K562 (cell line): ENCODE measurements at regions not wholly inside any gene's neighbourhood (a gene's known extent, or its start where the extent isn't known, plus 50 kb on each side); places are given as distances from the start of the nearest gene placed in this dataset.

Experiments used
- ATAC-seq: fragments of 200-7000 bp; cut with Tn5 transposase; 3 replicates; pipeline ENCODE4 v1.9.1; 2020; ENCODE audit warnings: moderate library complexity
- BruUV-seq: library from RNA; stranded (reverse); fragments of 400-500 nt; replicated peaks from 2 replicates; lab custom pipeline; 2021; lab: Mats Ljungman, UMichigan
- CTCF ChIA-PET: fragments of 300-600 bp; formaldehyde crosslinking; extraction: SDS; loops from one replicate; lab custom pipeline; 2021; ENCODE audit warnings: low intra/inter-chr PET ratio; lab: Yijun Ruan, JAX
- POLR2A ChIA-PET: fragments of 300-600, 350-650 bp; sonication (Branson Sonifier 250); formaldehyde crosslinking; extraction: SDS; loops from one replicate; lab custom pipeline; 2021; ENCODE audit warnings: antibody characterized with exemption, inconsistent platforms; lab: Yijun Ruan, JAX
- DNase-seq, 4 experiments: peaks; one replicate each; pipeline versions ENCODE4 v3.0.0 to v3.0.0-alpha.2; 2011 to 2018; ENCODE audit warnings: low spot score in 3 of 4, mixed read lengths in 3 of 4; ENCODE audit errors: extremely low read depth in 1 of 4
- FAIRE-seq: peaks from 2 replicates; lab custom pipeline; 2011; peaks lifted over from hg19 to GRCh38; lab: Jason Lieb, UNC
- H2AFZ ChIP-seq: 2 replicates; pipeline ENCODE4 v1.6.0; 2011; ENCODE audit warnings: low read depth, low read length, control low read depth, inconsistent platforms
- H3K27ac ChIP-seq: fragments of 200-600 bp; 3 replicates; pipeline ENCODE4 v1.8.0; 2011; ENCODE audit warnings: low read depth, mild to moderate bottlenecking, control low read depth, inconsistent platforms, low read length, moderate library complexity, mixed read lengths; ENCODE audit errors: extremely low read depth
- H3K27me3 ChIP-seq, 2 experiments: fragments of 300-600 bp in 1 of 2; 2 replicates in 1 of 2; 3 replicates in 1 of 2; pipeline versions ENCODE4 v1.6.0 to v1.8.0; 2011; ENCODE audit warnings: inconsistent platforms in 2 of 2, low read length in 2 of 2, mild to moderate bottlenecking in 1 of 2, mixed read lengths in 1 of 2, moderate library complexity in 1 of 2; ENCODE audit not compliant: control insufficient read depth in 2 of 2, insufficient read depth in 2 of 2
- H3K36me3 ChIP-seq: fragments of 300-600 bp; 3 replicates; pipeline ENCODE4 v1.8.0; 2011; ENCODE audit warnings: mild to moderate bottlenecking, low read length, inconsistent platforms; ENCODE audit not compliant: control insufficient read depth, insufficient read depth
- H3K4me1 ChIP-seq, 2 experiments: fragments of 200-600 bp in 1 of 2; replicated peaks in 1 of 2; 2 replicates in 1 of 2; 3 replicates in 1 of 2; pipeline versions ENCODE4 v1.5.1 to v1.8.0; 2011; ENCODE audit warnings: inconsistent platforms in 2 of 2, low read length in 2 of 2, mild to moderate bottlenecking in 1 of 2, mixed read lengths in 1 of 2, moderate library complexity in 1 of 2; ENCODE audit not compliant: control insufficient read depth in 2 of 2, insufficient read depth in 2 of 2
- H3K4me2 ChIP-seq: 2 replicates; pipeline ENCODE4 v1.6.1; 2011; ENCODE audit warnings: low read length, control low read depth, inconsistent platforms, mixed read lengths; ENCODE audit not compliant: insufficient read depth
- H3K4me3 ChIP-seq: fragments of 200-600 bp; sonication (generic), shearing (Covaris generic); 2 replicates; pipeline ENCODE4 v1.5.1; 2016; ENCODE audit warnings: control low read depth, inconsistent platforms
- H3K79me2 ChIP-seq: fragments of 200-600 bp; 3 replicates; pipeline ENCODE4 v1.8.0; 2011; ENCODE audit warnings: low read length, inconsistent platforms; ENCODE audit not compliant: control insufficient read depth, insufficient read depth
- H3K9ac ChIP-seq, 2 experiments: 2 replicates each; pipeline versions ENCODE4 v1.6.0 to v1.6.1; 2011; ENCODE audit warnings: low read depth in 2 of 2, low read length in 2 of 2, control low read depth in 1 of 2, inconsistent platforms in 1 of 2, mild to moderate bottlenecking in 1 of 2, mixed read lengths in 1 of 2; ENCODE audit not compliant: insufficient read depth in 1 of 2
- H3K9me1 ChIP-seq: one replicate; pipeline ENCODE4 v1.6.0; 2011; ENCODE audit warnings: inconsistent platforms, mild to moderate bottlenecking, low read length, moderate library complexity; ENCODE audit not compliant: control insufficient read depth, insufficient read depth
- H3K9me3 ChIP-seq: replicated peaks from 2 replicates; pipeline ENCODE4 v1.5.1; 2011; ENCODE audit warnings: low read depth, low read length, inconsistent platforms; ENCODE audit not compliant: control insufficient read depth, insufficient read depth
- H4K20me1 ChIP-seq: replicated peaks from 2 replicates; pipeline ENCODE4 v1.6.1; 2011; ENCODE audit warnings: low read length, inconsistent platforms, mixed read lengths; ENCODE audit not compliant: control insufficient read depth, insufficient read depth
- ATF1 ChIP-seq, 2 experiments: fragments of 450-650 bp in 1 of 2; IDR thresholded peaks; 2 replicates each; pipeline ENCODE4 v1.6.1; 2016; ENCODE audit warnings: missing compliant biosample characterization in 1 of 2, missing genetic modification characterization in 1 of 2
- CAMTA2 ChIP-seq: fragments of 250-450 bp; sonication (Bioruptor Pico); conservative IDR thresholded peaks from 2 replicates; pipeline ENCODE4 v1.5.1; 2022
- CHD2 ChIP-seq: IDR thresholded peaks from 2 replicates; pipeline ENCODE4 v1.6.1; 2011; ENCODE audit warnings: low read depth, low read length
- DMBX1 ChIP-seq: fragments of 250-450 bp; sonication (Bioruptor Pico); IDR thresholded peaks from 2 replicates; pipeline ENCODE4 v1.8.0; 2022; ENCODE audit warnings: inconsistent platforms, mild to moderate bottlenecking, moderate library complexity, borderline replicate concordance
- HMG20B ChIP-seq: fragments of 250-450 bp; sonication (Bioruptor Pico); IDR thresholded peaks from 2 replicates; pipeline ENCODE4 v1.5.0; 2021; ENCODE audit warnings: mild to moderate bottlenecking
- MCM3 ChIP-seq: fragments of 450-650 bp; IDR thresholded peaks from 2 replicates; pipeline ENCODE4 v1.6.1; 2016
- RBM39 ChIP-seq: fragments of 200-400 bp; formaldehyde crosslinking; optimal IDR thresholded peaks from 2 replicates; pipeline ENCODE3; 2018; ENCODE audit warnings: low read depth, low read length
- SAFB ChIP-seq: fragments of 200-400 bp; formaldehyde crosslinking; IDR thresholded peaks from 2 replicates; pipeline ENCODE4 v1.6.1; 2017; ENCODE audit warnings: low read depth, low read length, borderline replicate concordance
- SIN3A ChIP-seq, 2 experiments: fragments of 150-350 bp in 1 of 2; IDR thresholded peaks; 2 replicates each; pipeline ENCODE4 v1.6.1; 2011 to 2016; ENCODE audit warnings: borderline replicate concordance in 2 of 2, low read depth in 2 of 2, low read length in 2 of 2, mild to moderate bottlenecking in 2 of 2, moderate library complexity in 2 of 2; ENCODE audit not compliant: control insufficient read depth in 1 of 2
- TAF9B ChIP-seq: fragments of 450-650 bp; IDR thresholded peaks from 2 replicates; pipeline ENCODE4 v1.6.1; 2018; ENCODE audit warnings: mild to moderate bottlenecking; ENCODE audit not compliant: partially characterized antibody
- ZNF696 ChIP-seq: fragments of 250-450 bp; sonication (Bioruptor Pico); conservative IDR thresholded peaks from 2 replicates; pipeline ENCODE4 v1.4.0; 2020; ENCODE audit warnings: mild to moderate bottlenecking, moderate library complexity
- WGBS: fragments of 100-300 bp; shearing (Covaris generic); methylation state at CpG from one replicate; pipeline ENCODE4 v1.1.6; 2016; ENCODE audit warnings: low coverage, mixed read lengths; ENCODE audit not compliant: insufficient coverage; ENCODE audit errors: missing lambda C conversion rate; 5-methylcytosine and 5-hydroxymethylcytosine counted together
- in situ Hi-C: fragments of 300-500 bp; cut with MboI; formaldehyde crosslinking; loops from 4 replicates; pipeline ENCODE4 v1.15.0; 2018; ENCODE audit warnings: inconsistent platforms, mixed read lengths
- intact Hi-C: fragments of 100-400 bp; cut with micrococcal nuclease; formaldehyde crosslinking; loops from 2 replicates; pipeline ENCODE4 v1.14.2; 2022
- TF ChIP-seq, protein P1 (sequence below): fragments of 250-450 bp; sonication (Bioruptor Pico); IDR thresholded peaks from 2 replicates; pipeline ENCODE4 v1.5.0; 2020; ENCODE audit warnings: mild to moderate bottlenecking

DNA sequence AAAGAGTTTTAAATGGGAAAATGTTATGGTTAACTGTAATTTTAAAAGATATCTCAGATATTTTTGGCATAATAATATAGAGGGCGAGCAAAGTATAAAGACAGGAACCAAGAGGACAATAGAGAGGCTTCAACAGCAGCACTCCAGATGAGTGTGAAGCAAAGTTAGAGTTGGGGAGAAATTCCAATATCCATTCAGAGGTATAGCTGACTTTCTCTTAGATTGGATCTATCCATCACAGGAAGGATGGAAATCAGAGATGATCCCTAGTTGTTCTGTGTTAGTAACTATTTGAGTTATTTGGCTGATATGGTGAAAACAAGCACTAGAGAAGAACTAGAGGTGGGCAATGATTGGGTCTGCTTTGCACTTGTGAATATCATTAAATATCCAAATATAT, 786.0 kb upstream of the KLHL1 start (continued):
- TF ChIP-seq ZNF696 (no peak), SAFB (no peak), DMBX1 (no peak)
- TF ChIP-seq, all 486 proteins: peak for 0

DNA sequence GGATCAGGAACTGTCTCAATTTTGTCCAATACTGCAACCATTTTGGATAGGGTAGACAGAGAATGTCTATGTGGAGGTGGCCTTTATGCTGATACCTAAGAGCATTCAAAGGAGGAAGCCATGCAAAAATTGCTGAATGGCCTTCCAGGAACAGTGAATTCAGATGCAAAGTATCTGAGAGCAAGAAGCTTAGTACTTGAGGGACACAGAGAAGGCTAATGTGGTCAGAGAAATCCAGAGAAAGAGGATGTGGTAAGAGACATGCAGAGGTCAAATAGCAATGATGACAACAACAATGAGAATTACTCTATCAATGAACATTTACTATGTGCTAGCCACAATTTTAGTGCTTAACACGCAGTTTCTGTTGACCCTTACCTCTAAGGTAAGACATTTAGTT, 785.6 kb upstream of the KLHL1 start:
- Histone ChIP-seq H3K9me1 (no peaks in the 10 kb centered on the region), H3K4me2 (no peak overlapping the region), H3K9ac (no peak overlapping the region), H3K36me3 (no peaks in the 10 kb centered on the region), H3K27ac (no peak overlapping the region), H2AFZ (no peak overlapping the region), H4K20me1 (no peaks in the 10 kb centered on the region), H3K9me3 (no peaks in the 10 kb centered on the region), H3K79me2 (no peaks in the 10 kb centered on the region), H3K4me3 (no peak overlapping the region), H3K27me3 (no peaks in the 10 kb centered on the region), H3K4me1 (no peaks in the 10 kb centered on the region)
- no peak for TF ChIP-seq CHD2
- intact Hi-C loops (no loop called here), in situ Hi-C loops (no loop called here)
- ChIA-PET CTCF (no interaction called here), POLR2A (no interaction called here)
- FAIRE-seq (no peak), DNase-seq (no peak), ATAC-seq (no peak)
- 0% methylated on average over 1 of the region's 1 CpG for WGBS
- no TSS peak for BruUV-seq

DNA sequence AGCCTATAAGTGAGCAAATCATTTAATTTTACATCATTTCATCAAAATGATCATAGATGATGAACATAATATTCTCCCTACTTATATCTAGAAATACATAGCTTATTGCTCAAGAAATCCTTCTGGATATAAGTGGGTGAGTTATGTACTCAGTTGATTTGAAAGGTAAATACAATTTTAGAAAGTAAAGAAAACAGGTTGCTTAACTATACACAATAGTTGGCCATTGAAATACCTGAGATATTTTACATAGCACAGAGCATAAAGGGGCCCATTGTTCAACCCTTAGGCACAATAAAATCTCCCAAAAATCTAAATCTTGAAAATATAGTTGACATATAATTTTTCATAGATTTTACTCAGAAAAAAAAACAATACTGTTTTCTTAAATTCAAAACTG, 782.0 kb upstream of the KLHL1 start:
- H3K9me3 ChIP-seq: no peaks in the 10 kb centered on the region
- no peak for ATAC-seq
- no peaks in the 10 kb centered on the region for H3K27me3 ChIP-seq
- no peak overlapping the region for H2AFZ ChIP-seq
- no peak overlapping the region for H3K4me3 ChIP-seq
- POLR2A ChIA-PET: no interaction called here
- no peaks in the 10 kb centered on the region for H3K36me3 ChIP-seq
- no peaks in the 10 kb centered on the region for H3K4me1 ChIP-seq
- H3K9ac ChIP-seq: no peak overlapping the region
- no peak overlapping the region for H3K4me2 ChIP-seq
- FAIRE-seq: no peak
- CTCF ChIA-PET: no interaction called here
- no peaks in the 10 kb centered on the region for H3K9me1 ChIP-seq
- no peaks in the 10 kb centered on the region for H3K79me2 ChIP-seq
- BruUV-seq: no TSS peak
- in situ Hi-C loops: no loop called here
- no peak overlapping the region for H3K27ac ChIP-seq
- intact Hi-C loops: no loop called here
- no peaks in the 10 kb centered on the region for H4K20me1 ChIP-seq
- no peak for DNase-seq
- TF ChIP-seq TAF9B (no peak), ATF1 (CRISPR knock-in tag; IDR thresholded peaks at IDR 0.05) (no peak), ATF1 (tag; IDR thresholded peaks at IDR 0.05) (no peak), CAMTA2 (CRISPR knock-in tag) (no peak), HMG20B (CRISPR knock-in tag) (no peak), MCM3 (no peak), RBM39 (no peak), SIN3A (IDR thresholded peaks at IDR 0.05; ENCODE audit: borderline replicate concordance in 2 of 2, control insufficient read depth in 1 of 2, low read depth in 2 of 2, low read length in 2 of 2) (no peak)
- TF ChIP-seq, protein P1, sequence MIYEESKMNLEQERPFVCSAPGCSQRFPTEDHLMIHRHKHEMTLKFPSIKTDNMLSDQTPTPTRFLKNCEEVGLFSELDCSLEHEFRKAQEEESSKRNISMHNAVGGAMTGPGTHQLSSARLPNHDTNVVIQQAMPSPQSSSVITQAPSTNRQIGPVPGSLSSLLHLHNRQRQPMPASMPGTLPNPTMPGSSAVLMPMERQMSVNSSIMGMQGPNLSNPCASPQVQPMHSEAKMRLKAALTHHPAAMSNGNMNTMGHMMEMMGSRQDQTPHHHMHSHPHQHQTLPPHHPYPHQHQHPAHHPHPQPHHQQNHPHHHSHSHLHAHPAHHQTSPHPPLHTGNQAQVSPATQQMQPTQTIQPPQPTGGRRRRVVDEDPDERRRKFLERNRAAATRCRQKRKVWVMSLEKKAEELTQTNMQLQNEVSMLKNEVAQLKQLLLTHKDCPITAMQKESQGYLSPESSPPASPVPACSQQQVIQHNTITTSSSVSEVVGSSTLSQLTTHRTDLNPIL (CRISPR knock-in tag): no peak
